ENCODE measurements at regions not wholly inside any gene's neighbourhood (a gene's known extent, or its start where the extent isn't known, plus 50 kb on each side); places are given as distances from the start of the nearest gene placed in this dataset.

- no peaks in the 10 kb centered on the region for H3K9me3 Mint-ChIP-seq (ENCODE audit: low read depth)
- no peak overlapping the region for H3K27ac Mint-ChIP-seq (ENCODE audit: unreplicated experiment)
- no peak for TF ChIP-seq CTCF (IDR thresholded peaks at IDR 0.05)
- no peaks in the 10 kb centered on the region for H3K36me3 Mint-ChIP-seq (ENCODE audit: low read depth)
- no peak overlapping the region for H3K4me3 Mint-ChIP-seq (ENCODE audit: unreplicated experiment)
- no peak for DNase-seq (ENCODE audit: low spot score)
- H3K27me3 Mint-ChIP-seq (ENCODE audit: low read depth) = no peaks in the 10 kb centered on the region
- H3K4me1 Mint-ChIP-seq (ENCODE audit: low read depth) = peaks cover 16% of the 10 kb centered on the region
These were observed 139.5 kb upstream of the RBMS3 start for GRCh38 chr3:29141197-29141917.

GRCh38 chr3:29141918-29142275 lies 139.0 kb upstream of the RBMS3 start:
- TF ChIP-seq CTCF (IDR thresholded peaks at IDR 0.05) = no peak
- DNase-seq (ENCODE audit: low spot score) = no peak
- Mint-ChIP-seq H3K36me3 (ENCODE audit: low read depth) (no peaks in the 10 kb centered on the region), H3K27ac (ENCODE audit: unreplicated experiment) (no peak overlapping the region), H3K4me3 (ENCODE audit: unreplicated experiment) (no peak overlapping the region), H3K27me3 (ENCODE audit: low read depth) (no peaks in the 10 kb centered on the region), H3K9me3 (ENCODE audit: low read depth) (no peaks in the 10 kb centered on the region), H3K4me1 (ENCODE audit: low read depth) (peaks cover 16% of the 10 kb centered on the region)

GRCh38 chr3:29143151-29143550 lies 137.7 kb upstream of the RBMS3 start:
- Mint-ChIP-seq H3K27ac (ENCODE audit: unreplicated experiment) (no peak overlapping the region), H3K4me3 (ENCODE audit: unreplicated experiment) (no peak overlapping the region), H3K4me1 (ENCODE audit: low read depth) (peaks cover 16% of the 10 kb centered on the region), H3K36me3 (ENCODE audit: low read depth) (no peaks in the 10 kb centered on the region), H3K9me3 (ENCODE audit: low read depth) (no peaks in the 10 kb centered on the region), H3K27me3 (ENCODE audit: low read depth) (no peaks in the 10 kb centered on the region)
- no peak for TF ChIP-seq CTCF (IDR thresholded peaks at IDR 0.05)
- no peak for DNase-seq (ENCODE audit: low spot score)

GRCh38 chr3:29144361-29144760 lies 136.5 kb upstream of the RBMS3 start:
- no peak for DNase-seq (ENCODE audit: low spot score)

GRCh38 chr3:29144807-29145206 lies 136.1 kb upstream of the RBMS3 start:
- no peaks in the 10 kb centered on the region for H3K9me3 Mint-ChIP-seq (ENCODE audit: low read depth)
- no peaks in the 10 kb centered on the region for H3K27me3 Mint-ChIP-seq (ENCODE audit: low read depth)
- no peak overlapping the region for H3K4me3 Mint-ChIP-seq (ENCODE audit: unreplicated experiment)
- DNase-seq (ENCODE audit: low spot score) = no peak
- no peak overlapping the region for H3K27ac Mint-ChIP-seq (ENCODE audit: unreplicated experiment)
- peak; percentile 74 for TF ChIP-seq CTCF (IDR thresholded peaks at IDR 0.05)
- H3K36me3 Mint-ChIP-seq (ENCODE audit: low read depth) = no peaks in the 10 kb centered on the region
- peaks cover 12% of the 10 kb centered on the region for H3K4me1 Mint-ChIP-seq (ENCODE audit: low read depth)

More at GRCh38 chr3:29144361-29144760, 136.5 kb upstream of the RBMS3 start:
- Mint-ChIP-seq H3K27me3 (ENCODE audit: low read depth) (no peaks in the 10 kb centered on the region), H3K27ac (ENCODE audit: unreplicated experiment) (no peak overlapping the region), H3K4me1 (ENCODE audit: low read depth) (peaks cover 12% of the 10 kb centered on the region), H3K36me3 (ENCODE audit: low read depth) (no peaks in the 10 kb centered on the region), H3K4me3 (ENCODE audit: unreplicated experiment) (no peak overlapping the region), H3K9me3 (ENCODE audit: low read depth) (no peaks in the 10 kb centered on the region)
- TF ChIP-seq CTCF (IDR thresholded peaks at IDR 0.05) = no peak

Data from chondrocyte (in vitro differentiated cells).